T-helper 1 cell treated with Interleukin-12 subunit alpha and Interleukin-12 subunit beta and Interleukin-4 antibody, amounts not matched to agents 30 μg/mL and 1 μg/mL, for 36 hours (primary cell): ENCODE measurements at regions not wholly inside any gene's neighbourhood (a gene's known extent, or its start where the extent isn't known, plus 50 kb on each side); places are given as distances from the start of the nearest gene placed in this dataset.

Source experiments
- H3K27ac Mint-ChIP-seq: one replicate; pipeline ENCODE4 v1.8.0; 2021; ENCODE audit warnings: mild to moderate bottlenecking, mixed read lengths
- H3K27me3 Mint-ChIP-seq: one replicate; pipeline ENCODE4 v1.8.0; 2021; ENCODE audit warnings: low read depth, mixed read lengths
- H3K36me3 Mint-ChIP-seq: one replicate; pipeline ENCODE4 v1.8.0; 2021; ENCODE audit warnings: low read depth, mixed read lengths
- H3K4me1 Mint-ChIP-seq: one replicate; pipeline ENCODE4 v1.8.0; 2021; ENCODE audit warnings: low read depth, mixed read lengths
- H3K4me3 Mint-ChIP-seq: one replicate; pipeline ENCODE4 v1.8.0; 2021; ENCODE audit warnings: mild to moderate bottlenecking, moderate library complexity, mixed read lengths
- H3K9me3 Mint-ChIP-seq: one replicate; pipeline ENCODE4 v1.8.0; 2021; ENCODE audit warnings: mixed read lengths

DNA sequence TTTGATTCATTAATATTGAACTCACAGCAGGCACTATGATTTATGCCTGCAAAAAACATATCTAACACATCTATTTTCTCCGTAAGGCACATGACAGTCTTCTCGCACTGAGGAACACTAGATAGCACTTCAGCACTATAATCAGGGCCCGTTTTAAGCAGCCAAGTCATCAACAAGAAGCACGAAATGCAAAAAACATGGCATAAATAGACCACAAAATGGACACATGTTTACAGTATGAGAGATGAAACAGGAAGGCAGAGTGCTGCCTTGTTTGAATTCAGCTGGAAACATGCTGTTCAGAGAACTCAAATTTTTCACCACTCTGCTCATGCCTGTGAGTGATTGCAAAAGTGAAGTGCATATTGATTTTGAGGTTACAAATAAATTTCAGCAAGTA, 205.8 kb upstream of the PDGFD start:
- H3K4me1 Mint-ChIP-seq: no peaks in the 10 kb centered on the region
- no peak overlapping the region for H3K27ac Mint-ChIP-seq
- no peaks in the 10 kb centered on the region for H3K9me3 Mint-ChIP-seq
- H3K36me3 Mint-ChIP-seq: no peaks in the 10 kb centered on the region
- H3K27me3 Mint-ChIP-seq: no peaks in the 10 kb centered on the region
- no peak overlapping the region for H3K4me3 Mint-ChIP-seq

DNA sequence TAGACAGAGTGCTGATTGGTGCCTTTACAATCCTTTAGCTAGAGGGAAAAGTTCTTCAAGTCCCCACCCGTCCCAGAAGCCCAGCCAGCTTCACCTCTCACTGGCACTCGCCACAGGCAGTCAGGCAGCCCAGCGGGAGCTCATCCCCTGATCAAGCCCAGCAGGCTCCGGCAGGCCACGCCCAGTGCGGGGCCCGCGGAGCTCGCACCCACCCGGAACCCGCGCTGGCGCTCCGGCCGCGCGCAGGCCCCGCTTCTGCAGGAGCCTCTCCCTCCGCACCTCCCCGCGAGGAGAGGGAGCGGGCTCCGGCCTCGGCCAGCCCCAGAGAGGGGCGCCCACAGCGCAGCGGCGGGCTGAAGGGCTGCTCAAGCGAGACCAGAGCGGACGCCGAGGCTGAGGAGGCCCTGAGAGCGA, 202.4 kb upstream of the PDGFD start:
- no peak overlapping the region for H3K4me3 Mint-ChIP-seq
- H3K27me3 Mint-ChIP-seq: no peaks in the 10 kb centered on the region
- no peaks in the 10 kb centered on the region for H3K4me1 Mint-ChIP-seq
- H3K36me3 Mint-ChIP-seq: no peaks in the 10 kb centered on the region
- no peak overlapping the region for H3K27ac Mint-ChIP-seq
- H3K9me3 Mint-ChIP-seq: no peaks in the 10 kb centered on the region

DNA sequence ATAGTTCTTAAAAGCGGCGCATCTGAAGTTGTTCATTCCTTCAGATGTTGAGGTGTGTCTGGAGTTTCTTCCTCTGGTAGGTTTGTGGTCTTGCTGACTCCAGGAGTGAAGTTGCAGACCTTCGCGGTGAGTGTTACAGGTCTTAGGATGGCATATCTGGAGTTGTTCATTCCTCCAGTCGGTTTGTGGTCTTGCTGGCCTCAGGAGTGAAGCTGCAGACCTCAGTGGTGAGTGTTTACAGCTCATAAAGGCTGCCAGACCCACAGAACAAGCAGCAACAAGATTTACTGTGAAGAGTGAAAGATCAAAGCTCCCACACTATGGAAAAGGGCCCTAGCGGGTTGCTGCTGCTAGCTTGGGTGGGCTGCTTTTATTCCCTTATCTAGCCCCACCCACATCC, 201.7 kb upstream of the PDGFD start:
- Mint-ChIP-seq H3K9me3 (no peaks in the 10 kb centered on the region), H3K4me1 (no peaks in the 10 kb centered on the region), H3K27me3 (no peaks in the 10 kb centered on the region), H3K27ac (no peak overlapping the region), H3K4me3 (no peak overlapping the region), H3K36me3 (no peaks in the 10 kb centered on the region)

DNA sequence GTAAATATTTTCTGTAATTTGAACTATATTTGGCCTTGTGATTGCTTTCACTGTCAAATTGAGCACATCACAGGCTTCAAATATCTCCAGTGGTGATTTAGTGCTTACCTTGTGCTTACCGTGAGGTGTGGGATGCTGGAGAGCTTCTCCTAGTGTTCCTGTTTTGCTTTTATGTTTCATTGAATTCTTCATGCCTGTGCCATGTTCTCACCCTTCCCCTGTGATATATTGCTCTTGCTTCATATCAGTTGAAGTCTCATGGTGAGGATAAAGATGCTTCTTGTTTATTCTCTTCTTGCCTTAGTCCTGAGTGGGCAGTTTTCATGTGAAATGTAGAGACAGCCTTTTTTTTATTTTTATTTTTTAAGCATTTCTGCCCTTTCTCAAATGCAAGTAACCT, 198.0 kb upstream of the PDGFD start:
- no peaks in the 10 kb centered on the region for H3K36me3 Mint-ChIP-seq
- H3K27ac Mint-ChIP-seq: no peak overlapping the region
- no peaks in the 10 kb centered on the region for H3K9me3 Mint-ChIP-seq
- H3K4me3 Mint-ChIP-seq: no peak overlapping the region
- no peaks in the 10 kb centered on the region for H3K4me1 Mint-ChIP-seq
- no peaks in the 10 kb centered on the region for H3K27me3 Mint-ChIP-seq

DNA sequence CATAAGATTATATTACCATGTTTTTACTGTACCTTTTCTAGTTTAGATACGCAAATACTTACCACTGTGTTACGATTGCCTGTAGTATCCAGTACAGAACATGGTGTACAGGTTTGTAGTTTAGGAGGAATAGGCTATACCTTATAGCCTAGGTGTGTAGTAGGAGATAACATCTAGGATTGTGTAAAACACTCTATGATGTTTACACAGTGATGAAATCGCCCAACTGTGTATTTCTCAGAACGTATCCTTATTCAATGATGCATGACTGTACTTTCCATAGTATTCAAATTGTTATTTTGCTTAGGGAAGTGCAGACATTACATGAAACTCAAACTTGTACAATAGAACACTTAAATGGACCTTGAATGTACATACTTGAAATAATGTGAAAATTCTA, 188.1 kb upstream of the PDGFD start:
- Mint-ChIP-seq H3K36me3 (no peaks in the 10 kb centered on the region), H3K27me3 (no peaks in the 10 kb centered on the region), H3K27ac (no peak overlapping the region), H3K9me3 (peaks cover 16% of the 10 kb centered on the region), H3K4me1 (no peaks in the 10 kb centered on the region), H3K4me3 (no peak overlapping the region)

DNA sequence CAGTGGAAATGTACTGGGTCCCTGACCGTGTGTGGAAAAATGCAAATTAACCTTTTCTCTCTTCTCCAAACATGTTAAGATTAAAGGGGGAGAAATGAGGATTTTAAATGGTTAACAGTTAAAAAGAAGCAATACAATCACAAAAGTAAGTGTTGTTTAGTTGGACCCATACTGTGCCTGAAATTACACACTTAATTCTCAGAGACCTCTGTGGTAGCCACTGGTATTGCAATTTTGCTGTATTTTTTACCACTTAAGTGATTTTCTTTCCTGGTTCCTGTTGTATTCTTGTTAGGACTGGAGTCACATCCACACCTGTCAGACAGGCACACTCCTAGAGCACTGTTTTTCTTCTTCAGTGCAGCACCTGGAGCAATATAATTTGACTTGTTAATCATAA, 179.6 kb upstream of the PDGFD start:
- no peaks in the 10 kb centered on the region for H3K4me1 Mint-ChIP-seq
- no peak overlapping the region for H3K27ac Mint-ChIP-seq
- H3K36me3 Mint-ChIP-seq: no peaks in the 10 kb centered on the region
- H3K4me3 Mint-ChIP-seq: no peak overlapping the region
- H3K9me3 Mint-ChIP-seq: no peaks in the 10 kb centered on the region
- no peaks in the 10 kb centered on the region for H3K27me3 Mint-ChIP-seq

DNA sequence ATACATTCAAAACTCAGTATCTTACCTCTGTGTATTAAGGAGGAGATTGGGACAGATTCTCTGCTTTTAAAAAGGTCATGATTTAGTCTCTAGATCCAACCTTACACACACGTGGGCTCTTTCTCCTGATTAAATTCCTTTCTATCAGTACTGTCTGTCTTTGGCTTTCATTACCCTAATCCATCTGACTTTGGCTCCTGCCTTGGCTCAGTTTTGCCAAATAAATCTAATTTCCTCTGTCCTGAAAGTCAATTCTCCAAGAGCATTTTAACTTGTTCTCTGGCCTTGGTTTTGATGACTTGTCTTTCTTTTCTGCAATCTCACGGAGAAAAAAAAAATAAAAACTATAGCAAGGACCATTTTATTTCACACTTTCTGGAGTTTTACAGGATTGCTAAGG, 176.6 kb upstream of the PDGFD start:
- Mint-ChIP-seq H3K9me3 (no peaks in the 10 kb centered on the region), H3K4me1 (no peaks in the 10 kb centered on the region), H3K36me3 (no peaks in the 10 kb centered on the region), H3K27me3 (no peaks in the 10 kb centered on the region), H3K4me3 (no peak overlapping the region), H3K27ac (no peak overlapping the region)

DNA sequence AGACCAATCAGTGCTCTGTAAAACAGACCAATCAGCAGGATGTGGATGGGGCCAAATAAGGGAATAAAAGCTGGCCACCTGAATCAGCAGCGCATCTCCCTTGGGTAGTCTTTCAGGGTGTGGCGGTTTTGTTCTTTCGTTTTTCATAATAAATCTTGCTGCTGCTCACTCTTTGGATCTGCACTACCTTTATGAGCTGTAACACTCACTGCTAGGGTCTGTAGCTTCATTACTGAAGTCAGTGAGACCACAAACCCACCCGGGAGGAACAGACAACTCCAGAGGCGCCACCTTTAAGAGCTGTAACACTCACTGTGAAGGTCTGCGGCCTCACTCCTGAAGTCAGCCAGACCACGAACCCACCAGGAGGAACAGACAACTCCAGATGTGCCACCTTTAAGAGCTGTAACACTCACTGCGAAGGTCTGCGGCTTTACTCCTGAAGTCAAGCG, 175.5 kb upstream of the PDGFD start:
- H3K9me3 Mint-ChIP-seq: no peaks in the 10 kb centered on the region
- no peaks in the 10 kb centered on the region for H3K36me3 Mint-ChIP-seq
- no peak overlapping the region for H3K4me3 Mint-ChIP-seq
- H3K27ac Mint-ChIP-seq: no peak overlapping the region
- no peaks in the 10 kb centered on the region for H3K4me1 Mint-ChIP-seq
- H3K27me3 Mint-ChIP-seq: no peaks in the 10 kb centered on the region

DNA sequence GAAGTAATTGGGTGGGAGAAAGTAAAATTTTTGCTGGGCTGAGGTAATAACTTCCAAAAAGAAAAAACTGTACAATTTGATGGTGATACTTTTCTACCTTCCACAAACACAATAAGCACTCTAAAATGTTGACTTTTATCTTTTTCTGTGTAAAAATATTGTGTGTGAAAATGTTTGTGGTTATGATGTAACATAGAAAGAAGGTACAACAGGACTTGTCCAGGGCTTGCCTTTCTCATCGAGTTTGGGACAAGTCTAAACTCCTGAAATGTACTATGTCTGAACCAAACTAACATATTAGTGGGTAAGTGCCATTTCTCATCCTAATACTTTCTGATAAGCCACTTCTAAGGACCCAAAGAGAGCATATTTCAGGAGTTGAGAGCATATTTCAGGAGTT, 174.2 kb upstream of the PDGFD start:
- Mint-ChIP-seq H3K27me3 (no peaks in the 10 kb centered on the region), H3K4me1 (no peaks in the 10 kb centered on the region), H3K27ac (no peak overlapping the region), H3K9me3 (no peaks in the 10 kb centered on the region), H3K4me3 (no peak overlapping the region), H3K36me3 (no peaks in the 10 kb centered on the region)

DNA sequence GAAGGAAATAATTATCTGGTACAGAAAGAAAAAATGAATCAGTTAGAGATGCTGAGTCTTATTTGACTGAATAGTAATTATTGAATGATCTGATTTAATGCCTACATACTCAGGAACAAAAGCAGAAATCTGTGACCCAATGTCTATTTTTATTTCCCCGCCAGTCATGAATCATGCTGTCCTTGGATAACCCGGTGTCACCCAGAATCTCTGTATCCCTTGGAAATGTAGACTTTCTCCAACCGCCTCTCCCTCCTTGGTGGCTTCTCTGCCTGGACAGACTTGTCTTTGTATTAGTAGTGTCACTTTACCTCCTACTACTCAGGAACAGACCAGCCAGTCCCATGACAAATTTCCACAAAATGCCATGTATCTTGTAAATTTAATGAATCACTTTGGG, 173.3 kb upstream of the PDGFD start:
- H3K27ac Mint-ChIP-seq: no peak overlapping the region
- no peaks in the 10 kb centered on the region for H3K27me3 Mint-ChIP-seq
- H3K4me1 Mint-ChIP-seq: no peaks in the 10 kb centered on the region
- no peak overlapping the region for H3K4me3 Mint-ChIP-seq
- no peaks in the 10 kb centered on the region for H3K9me3 Mint-ChIP-seq
- H3K36me3 Mint-ChIP-seq: no peaks in the 10 kb centered on the region

DNA sequence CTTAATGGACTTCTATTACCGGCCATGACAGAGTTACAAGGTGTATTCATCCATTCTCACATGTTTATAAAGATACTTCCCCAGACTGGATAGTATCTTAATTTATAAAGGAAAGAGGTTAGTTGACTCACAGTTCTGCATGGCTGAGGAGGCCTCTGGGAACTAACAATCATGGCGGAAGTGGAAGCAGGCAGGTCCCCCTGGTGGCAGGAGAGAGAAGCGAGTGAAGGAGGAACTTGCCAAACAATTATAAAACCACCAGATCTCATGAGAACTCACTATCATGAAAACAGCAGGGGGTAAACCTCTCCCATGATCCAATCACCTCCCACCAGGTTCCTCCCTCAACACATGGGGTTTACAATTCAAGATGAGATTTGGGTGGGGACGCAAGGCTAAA, 170.0 kb upstream of the PDGFD start:
- no peak overlapping the region for H3K4me3 Mint-ChIP-seq
- H3K27ac Mint-ChIP-seq: no peak overlapping the region

DNA sequence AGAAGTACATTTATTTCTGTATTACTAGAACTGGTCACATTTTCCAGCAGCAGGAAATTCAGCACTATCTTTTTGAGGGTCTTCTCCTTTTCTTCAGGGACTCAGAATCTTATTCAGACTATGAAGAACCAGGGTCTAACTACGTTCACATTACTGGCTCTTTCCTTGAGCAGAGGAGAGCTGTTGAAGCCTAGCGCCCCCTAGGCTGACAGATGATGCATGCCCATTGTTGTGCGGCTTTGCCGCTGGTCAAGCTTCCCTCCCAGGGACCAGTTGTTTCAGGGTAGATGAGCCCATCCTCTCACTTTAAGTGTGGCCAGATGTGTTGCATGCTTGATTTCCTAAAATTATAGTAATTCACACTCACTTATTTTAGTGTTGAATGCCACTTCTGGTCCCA, 168.2 kb upstream of the PDGFD start:
- no peak overlapping the region for H3K4me3 Mint-ChIP-seq
- H3K36me3 Mint-ChIP-seq: no peaks in the 10 kb centered on the region
- H3K9me3 Mint-ChIP-seq: no peaks in the 10 kb centered on the region
- H3K4me1 Mint-ChIP-seq: no peaks in the 10 kb centered on the region
- H3K27ac Mint-ChIP-seq: no peak overlapping the region
- H3K27me3 Mint-ChIP-seq: no peaks in the 10 kb centered on the region

More for the DNA sequence above, 170.0 kb upstream of the PDGFD start:
- Mint-ChIP-seq H3K4me1 (no peaks in the 10 kb centered on the region), H3K9me3 (no peaks in the 10 kb centered on the region), H3K27me3 (no peaks in the 10 kb centered on the region), H3K36me3 (no peaks in the 10 kb centered on the region)

DNA sequence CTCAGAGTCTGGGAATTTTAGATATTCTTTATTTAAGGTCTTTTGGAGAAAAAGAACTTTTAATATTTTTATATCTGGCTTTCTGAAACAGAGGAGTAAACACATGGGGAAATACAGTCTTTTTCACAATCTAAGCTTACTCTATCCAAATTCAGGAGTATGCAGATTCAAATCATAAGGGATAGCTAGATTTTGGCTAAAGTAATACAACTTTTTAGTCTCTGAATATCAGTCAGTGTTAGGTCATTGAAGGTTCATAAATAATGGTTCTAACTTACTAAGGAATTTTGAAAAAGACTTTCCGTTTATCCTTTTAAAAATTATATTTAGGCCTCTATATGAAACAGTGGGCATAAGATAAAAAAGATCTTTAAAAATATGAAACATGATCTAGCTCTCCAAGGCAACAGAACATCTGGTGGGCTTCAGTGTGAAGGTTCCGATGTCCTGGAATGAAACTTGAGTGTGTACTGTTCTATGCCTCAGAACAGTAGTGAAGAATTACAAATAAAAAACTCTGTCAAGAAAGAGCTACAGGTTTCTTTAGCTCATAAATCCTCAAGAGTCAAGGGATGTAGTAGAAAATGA, 165.2 kb upstream of the PDGFD start:
- no peak overlapping the region for H3K27ac Mint-ChIP-seq
- H3K36me3 Mint-ChIP-seq: no peaks in the 10 kb centered on the region
- H3K9me3 Mint-ChIP-seq: no peaks in the 10 kb centered on the region
- H3K4me1 Mint-ChIP-seq: no peaks in the 10 kb centered on the region
- no peak overlapping the region for H3K4me3 Mint-ChIP-seq
- no peaks in the 10 kb centered on the region for H3K27me3 Mint-ChIP-seq

DNA sequence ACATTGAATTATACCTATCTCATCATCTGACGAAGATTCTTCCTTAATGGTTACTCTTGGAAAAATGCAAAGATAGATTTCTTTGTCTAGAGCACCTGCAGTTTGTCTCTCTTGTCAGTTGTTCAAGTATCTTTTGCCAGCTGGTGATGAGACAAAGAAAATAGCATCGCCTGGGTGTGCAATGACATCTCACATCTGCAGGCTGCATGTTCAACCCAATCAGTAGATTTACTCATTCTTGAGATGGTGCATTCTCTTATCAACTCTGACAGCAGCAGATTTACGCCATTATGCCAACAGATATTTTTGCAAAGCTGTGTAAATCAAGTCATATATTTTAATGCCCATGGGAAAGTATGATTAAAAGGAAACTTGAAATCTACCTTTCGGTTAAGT, 164.6 kb upstream of the PDGFD start:
- Mint-ChIP-seq H3K4me3 (no peak overlapping the region), H3K27ac (no peak overlapping the region), H3K4me1 (no peaks in the 10 kb centered on the region), H3K27me3 (no peaks in the 10 kb centered on the region), H3K9me3 (no peaks in the 10 kb centered on the region), H3K36me3 (no peaks in the 10 kb centered on the region)

DNA sequence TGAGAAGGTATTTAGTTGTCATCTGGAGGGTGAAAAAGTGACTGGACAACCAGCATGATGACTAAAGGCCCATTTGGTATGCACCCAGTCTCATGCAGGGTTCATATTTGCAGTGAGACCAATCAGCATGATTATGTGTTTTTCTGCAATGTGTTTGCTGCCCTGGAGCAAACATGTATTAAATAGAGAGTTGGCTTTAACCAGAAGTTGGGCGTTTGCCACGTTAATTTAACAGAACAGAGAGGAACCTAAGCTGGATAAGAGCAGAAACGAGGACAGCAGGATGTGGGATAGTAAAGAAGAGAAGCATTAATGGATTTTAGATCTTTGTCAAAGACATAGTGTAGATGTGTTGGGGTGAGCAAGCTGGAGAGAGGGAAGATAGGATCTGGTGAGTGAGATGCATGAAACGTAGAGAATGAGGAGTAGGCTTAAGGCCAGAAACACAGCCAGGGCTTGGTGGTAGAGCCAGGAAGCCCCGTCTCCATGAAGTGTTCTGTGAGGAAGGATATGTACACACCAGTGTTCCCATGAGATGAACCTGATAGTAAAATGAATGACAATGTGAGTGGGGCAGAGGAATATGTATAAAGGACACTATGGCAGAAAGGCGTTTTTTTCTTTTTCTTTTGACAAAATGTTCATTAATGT, 164.0 kb upstream of the PDGFD start:
- H3K27me3 Mint-ChIP-seq: no peaks in the 10 kb centered on the region
- H3K36me3 Mint-ChIP-seq: no peaks in the 10 kb centered on the region
- H3K27ac Mint-ChIP-seq: no peak overlapping the region
- H3K4me3 Mint-ChIP-seq: no peak overlapping the region
- H3K4me1 Mint-ChIP-seq: no peaks in the 10 kb centered on the region
- no peaks in the 10 kb centered on the region for H3K9me3 Mint-ChIP-seq

DNA sequence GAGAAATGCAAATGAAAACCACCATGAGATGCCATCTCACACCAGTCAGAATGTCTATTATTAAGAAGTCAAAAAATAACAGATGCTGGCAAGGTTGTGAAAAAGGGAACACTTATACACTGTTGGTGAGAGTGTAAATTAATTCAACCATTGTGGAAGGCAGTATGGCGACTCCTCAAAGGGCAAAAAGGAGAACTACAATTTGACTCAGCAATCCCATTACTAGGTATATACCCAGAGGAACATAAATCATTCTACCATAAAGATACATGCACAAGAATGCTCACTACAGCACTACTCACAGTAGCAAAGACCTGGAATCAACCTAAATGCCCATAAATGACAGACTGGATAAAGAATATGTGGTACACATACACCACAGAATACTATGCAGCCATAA, 161.1 kb upstream of the PDGFD start:
- H3K9me3 Mint-ChIP-seq: no peaks in the 10 kb centered on the region
- H3K4me1 Mint-ChIP-seq: no peaks in the 10 kb centered on the region

More for the DNA sequence above, 161.1 kb upstream of the PDGFD start:
- no peak overlapping the region for H3K27ac Mint-ChIP-seq
- no peaks in the 10 kb centered on the region for H3K27me3 Mint-ChIP-seq
- no peak overlapping the region for H3K4me3 Mint-ChIP-seq
- no peaks in the 10 kb centered on the region for H3K36me3 Mint-ChIP-seq
